AG20443 (cell line): ENCODE measurements at regions not wholly inside any gene's neighbourhood (a gene's known extent, or its start where the extent isn't known, plus 50 kb on each side); places are given as distances from the start of the nearest gene placed in this dataset.

Experiments
- DNase-seq: peaks from one replicate; pipeline ENCODE4 v3.0.0; 2012; ENCODE audit warnings: low spot score, mixed read lengths

DNA sequence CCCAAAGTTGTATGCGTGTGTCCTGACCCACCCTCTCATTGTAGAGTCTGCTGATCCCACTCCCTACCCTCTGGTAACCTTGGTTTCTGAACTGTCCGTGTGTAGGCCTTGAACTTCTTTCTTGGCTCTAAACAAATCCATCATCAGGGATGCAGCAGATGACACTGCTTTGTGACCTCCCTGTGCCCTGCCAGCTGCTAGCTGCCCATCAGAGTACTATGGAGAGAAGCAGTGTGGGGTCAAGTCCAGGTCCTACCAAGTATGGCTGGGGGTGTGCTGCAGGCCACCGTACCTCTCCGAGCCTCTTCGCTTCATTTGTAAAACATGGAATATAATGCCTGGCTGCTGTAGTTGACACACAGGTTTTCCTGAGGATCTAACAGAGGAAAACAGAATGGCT lies 183.5 kb upstream of the RBPJ start:
- no peak for DNase-seq

DNA sequence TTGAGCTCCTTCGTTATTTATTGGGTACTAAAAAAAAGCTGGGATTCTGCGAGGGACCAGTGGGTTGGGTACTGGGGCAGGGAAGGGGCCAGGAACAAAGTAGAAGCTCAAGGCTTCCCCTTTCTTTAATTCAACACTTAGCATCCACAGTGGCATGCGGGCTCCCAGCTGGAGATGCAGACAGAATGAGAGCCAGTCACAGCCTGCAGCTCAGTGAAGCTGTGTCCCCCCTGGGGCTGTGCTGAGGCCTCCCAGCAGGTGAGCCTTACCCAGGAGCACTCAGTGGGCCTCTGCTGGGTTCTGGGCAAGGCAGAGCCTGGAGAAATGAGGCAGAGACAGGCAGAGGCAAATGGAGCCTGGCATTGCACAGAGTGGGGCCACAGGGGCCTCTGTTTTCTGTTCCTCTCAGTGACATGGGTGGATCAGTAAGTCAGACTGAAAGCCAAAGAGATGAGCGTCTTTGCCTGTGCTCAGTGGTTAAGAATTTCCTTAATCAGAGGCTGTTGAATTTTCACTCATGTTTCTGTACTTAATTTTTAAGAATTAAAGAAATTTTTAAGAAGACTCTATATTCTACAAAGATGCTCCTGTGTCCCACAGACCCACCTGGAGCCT lies 181.4 kb upstream of the RBPJ start:
- no peak for DNase-seq

DNA sequence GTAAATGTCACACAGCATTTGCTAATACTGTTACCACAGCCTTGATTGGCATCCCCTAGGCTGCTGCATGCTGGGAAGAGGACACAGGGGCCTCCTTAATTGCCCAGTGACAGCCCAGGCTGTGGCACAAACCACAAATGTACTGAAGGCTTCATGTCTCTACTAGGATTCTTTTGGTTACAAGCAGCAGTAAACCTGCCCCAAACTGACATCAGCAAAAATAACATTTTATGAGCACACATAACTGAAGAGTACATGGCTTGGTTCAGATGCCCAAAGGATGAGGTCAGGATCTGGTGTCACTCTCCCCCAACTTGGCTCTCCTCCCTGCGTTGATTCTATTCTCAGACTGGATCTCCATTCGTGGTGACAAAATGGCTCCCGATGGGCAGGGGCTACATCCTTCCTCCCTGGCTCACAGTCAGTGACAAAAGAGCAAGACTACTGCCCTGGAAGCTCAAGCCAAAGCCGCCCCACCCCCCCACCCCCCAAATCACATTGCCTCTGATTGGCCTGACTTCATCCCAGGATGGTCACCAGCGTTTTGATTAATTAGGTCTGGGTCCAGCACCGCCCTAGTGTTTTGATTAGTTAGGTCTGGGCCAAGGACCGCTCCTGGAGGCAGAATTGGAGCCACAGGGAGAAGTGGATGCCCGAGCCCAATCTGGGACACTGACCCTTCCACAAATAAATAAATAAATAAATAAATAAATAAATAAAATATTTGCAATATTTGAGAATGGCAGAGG lies 180.5 kb upstream of the RBPJ start:
- peak; percentile 84 for DNase-seq

DNA sequence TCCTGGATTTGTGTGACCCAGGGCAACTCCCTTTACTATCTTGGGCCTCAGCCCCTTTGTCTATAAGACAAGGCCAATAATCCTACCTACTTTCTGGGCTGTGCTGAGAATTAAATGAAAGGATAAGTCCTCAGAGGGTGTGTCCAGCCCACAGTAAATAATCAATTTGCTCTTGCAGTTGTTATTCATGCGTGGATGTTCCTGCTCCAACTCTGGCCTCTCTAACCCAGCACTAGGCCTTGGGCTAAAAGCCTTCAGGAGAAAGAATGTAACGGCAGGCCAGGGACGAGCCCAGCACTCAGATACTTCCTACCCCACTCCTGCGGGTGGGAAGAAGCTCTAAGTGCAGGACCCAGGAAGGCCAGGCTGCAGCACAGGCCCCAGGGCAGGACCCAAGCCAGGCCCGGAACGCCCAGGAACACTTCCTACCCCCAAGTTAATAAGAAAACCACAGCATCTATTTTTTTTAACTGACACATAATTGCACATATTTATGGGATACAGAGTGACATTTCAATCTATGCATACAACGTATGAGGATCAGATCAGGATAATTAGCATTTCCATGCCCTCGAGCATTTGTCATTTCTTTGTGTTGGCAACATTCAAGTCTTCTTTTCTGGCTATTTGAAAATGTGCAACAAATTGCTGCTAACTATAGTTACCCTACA lies 179.6 kb upstream of the RBPJ start:
- DNase-seq = no peak

DNA sequence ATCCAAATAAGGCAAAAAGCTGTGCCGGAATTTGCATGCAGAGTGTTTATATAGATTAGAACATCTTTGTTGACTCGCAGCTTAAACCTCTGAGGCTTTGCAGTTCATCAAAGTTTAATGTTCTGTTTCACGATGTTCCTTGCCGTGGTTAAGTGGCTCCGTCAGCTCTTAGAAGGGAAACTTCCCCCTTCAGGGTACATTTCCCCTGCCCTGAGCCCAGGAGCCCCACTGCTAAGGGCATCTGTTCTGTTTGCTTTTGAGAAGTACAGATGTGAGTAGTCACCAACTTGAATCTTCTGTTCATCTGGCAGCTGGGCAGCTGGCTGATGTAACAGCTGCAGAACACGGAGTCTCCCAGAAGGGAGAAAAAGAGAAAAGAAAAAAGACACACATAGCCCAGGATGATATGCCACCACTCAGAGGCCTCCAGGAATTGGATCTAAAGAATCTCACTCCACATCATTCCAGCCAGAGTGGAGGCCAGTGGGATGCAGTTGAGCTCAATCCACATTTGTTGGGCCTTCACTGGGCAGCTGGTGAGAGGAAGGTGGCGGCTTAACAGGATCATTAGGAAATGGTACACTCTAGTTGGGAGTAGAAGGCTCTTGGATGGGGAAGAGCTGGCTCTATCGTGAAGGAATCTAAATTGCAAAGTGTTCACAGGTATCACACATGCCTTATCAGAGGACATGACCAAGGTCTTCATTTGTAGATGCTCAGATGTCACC lies 178.7 kb upstream of the RBPJ start:
- peak; percentile 61 for DNase-seq

DNA sequence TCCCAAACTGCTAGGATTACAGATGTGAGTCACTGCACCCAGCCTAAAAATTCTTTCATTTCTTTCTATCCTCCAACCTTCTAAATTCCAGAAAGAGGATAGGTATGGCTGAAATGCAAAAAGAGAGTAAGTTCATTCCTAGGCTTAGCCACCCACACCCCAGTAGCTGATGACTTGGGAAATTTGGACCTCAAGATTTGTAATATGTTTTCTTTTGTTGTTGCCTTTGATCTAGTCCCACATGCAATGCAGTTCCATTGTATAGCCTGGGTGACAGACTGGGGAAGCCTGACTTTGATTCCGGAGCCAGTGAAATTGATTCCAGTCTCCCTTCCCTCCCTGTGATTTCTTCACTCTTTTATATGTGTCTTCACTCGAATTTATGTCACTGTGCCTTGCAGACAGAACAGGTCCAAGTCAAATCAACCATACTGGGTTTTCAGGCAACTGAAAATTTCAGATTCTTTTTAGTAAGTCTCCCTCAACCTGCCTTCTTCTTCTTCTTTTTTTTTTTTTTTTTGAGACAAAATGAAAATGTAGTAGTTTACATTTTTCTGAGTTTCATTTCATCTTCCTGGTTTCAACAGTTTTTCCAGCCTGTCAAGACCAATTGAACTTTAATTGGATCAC lies 176.2 kb upstream of the RBPJ start:
- DNase-seq = peak; percentile 30

DNA sequence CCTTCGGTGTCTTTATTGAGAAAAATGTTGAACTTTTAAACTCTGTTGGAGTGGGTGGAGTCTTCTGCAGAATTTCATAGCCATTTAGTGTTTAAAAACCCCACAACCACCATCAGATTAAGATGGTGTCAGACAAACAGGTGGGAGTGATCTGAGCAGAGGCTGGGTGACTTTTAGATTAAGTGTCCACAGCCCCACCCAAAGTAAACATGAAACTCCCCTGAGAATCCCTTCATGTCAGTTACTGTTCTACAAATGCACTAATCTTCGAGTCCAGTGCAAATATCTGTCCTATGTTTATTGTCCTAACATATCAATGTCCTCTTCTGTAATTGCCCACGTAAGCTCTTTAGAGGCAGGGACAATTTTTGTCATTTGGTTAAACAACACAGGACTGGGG lies 175.6 kb upstream of the RBPJ start:
- no peak for DNase-seq

DNA sequence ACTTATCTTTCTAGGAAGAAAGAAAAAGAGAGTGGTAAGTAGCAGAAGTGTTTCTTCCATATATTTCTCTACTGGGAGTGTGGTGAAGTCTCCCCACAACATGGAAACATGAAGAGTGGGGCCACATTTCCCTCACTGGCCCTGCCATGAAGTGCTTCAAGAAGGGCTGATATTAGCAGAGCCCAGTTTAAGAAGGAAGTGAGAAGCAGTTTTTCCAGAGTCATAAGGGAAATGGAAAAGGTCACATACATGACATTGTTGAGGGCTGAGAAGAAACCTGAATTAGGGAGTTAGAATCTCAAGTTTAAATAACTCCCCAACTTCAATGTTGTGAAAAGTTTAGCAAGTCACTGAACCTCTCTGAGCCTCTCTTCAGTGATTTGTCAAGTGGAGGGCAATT lies 171.9 kb upstream of the RBPJ start:
- no peak for DNase-seq

DNA sequence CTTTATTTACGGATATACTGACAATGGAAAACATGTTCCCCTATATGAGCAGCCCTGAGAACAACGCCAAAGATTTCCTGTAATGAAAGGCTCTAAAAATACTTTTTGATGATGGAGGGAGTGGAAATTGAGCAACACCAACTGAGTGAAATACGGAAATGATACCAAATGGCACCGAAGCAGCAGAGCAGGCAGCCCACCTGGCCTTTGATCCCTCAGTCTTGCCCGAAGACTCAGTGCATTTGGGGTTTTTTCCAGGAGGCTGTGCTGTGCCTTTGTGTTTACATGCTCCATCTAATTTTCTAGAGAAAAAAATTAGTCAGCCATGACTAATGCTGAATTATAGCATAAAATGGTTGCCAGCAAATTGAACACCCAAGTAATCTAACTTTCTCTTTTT lies 169.9 kb upstream of the RBPJ start:
- DNase-seq = peak; percentile 35

DNA sequence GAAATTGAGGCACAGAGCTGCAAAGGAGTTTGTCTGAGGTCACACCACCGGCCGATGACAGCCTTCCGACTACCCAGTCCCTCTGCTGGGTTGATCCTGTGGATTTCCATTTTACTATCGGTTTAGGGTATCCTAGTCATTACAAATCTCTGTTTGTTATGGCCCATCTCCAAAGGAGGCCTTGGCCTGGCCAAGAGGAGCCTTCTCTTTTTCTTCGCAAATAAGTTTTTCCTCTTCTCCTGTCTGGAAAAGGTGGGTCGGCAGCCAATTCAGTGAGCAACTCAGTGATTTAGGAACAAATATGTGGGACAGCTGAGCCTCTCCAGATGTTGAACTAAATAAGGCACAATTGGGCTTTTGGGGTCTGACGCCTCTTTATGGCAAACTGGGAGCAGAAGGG lies 169.2 kb upstream of the RBPJ start:
- no peak for DNase-seq

DNA sequence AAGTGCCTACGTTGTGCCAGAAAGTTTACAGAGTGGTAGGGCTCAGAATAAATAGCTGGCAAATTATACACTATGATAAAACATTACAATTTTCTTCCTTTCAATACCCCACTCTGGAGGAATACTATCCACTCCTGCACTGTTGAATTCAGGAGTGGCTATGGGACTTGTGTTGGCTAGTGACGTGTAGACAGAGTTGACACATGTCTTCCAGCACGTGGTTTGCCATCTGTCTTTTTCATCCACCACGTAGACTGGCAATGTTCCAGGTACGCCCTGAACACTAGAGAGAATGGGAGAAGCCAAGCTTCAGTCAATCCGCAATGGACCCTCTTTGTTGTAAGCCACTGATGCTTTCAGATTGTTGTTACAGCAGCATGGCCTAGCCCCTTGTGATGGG lies 168.8 kb upstream of the RBPJ start:
- no peak for DNase-seq

DNA sequence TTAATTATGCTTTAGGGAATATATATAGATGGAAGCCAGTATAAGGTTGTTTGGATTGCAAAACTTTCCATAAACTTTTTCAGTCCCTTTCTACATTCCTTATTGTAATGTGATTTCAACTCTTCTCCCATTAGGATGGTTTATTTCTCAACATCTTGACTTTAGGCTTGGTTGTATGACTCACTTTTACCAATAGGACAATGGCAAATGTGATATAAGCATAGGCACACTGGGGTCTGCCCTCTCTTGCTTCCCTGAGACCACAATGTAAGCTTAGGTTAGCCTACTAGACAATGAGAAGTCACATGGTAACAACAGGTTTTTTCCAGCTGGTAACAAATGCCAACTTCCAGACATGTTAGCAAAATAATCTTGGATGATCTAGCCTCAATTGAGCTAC lies 163.3 kb upstream of the RBPJ start:
- no peak for DNase-seq

DNA sequence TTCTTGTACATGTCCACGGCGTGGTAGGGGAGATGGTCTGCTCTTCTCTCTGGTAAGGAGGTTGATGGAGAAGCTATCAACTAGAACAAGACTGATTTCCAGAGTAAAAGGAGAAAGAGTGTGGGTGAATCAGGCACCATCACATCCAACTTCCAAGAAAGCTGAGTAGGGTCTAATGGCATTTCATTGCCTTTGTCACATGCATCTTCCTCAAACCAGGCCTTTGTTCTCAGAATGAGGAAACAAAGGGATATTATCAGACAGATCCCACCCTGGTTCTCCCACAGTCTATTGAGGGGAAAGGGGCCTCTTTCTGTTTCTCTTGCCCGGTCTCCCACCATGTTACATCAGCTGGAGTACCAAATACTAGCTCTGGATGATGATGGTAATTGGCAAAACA lies 160.2 kb upstream of the RBPJ start:
- no peak for DNase-seq

DNA sequence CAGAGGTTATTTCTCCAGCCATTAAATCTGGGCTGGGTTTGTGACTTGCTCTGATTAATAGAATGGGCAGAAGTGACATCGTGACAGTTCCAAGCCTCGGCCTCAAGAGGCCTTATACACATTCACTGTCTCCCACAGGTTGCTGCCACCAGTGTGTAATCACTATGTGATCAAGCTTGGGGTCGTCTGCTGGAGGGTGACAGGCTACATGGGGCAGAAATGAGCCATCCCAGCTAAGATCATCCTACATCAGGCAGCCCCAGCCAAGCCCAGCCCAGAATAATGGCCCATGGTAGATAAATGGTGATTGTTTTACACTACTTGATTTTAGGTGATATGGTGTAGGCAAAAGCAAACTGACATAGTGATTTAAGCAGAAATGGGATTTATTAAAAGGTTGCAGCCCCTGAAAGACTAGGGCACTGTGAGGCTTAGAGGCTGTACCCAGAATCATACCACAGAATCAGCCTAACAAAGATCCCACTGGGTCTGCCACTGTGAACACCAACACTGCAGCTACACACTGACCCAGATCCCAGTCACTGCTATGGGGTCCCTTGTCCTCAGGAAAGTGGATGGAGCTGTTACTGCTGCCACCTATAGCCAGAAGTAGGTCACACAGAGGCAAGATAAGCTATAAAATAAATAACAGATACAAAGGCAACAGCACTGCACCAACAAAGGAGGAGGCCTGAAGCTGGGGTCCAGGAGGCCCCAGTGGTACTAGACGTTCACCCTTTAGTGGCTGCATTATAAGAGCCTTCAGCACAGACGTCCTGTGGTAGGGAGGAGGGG lies 159.6 kb upstream of the RBPJ start:
- no peak for DNase-seq

DNA sequence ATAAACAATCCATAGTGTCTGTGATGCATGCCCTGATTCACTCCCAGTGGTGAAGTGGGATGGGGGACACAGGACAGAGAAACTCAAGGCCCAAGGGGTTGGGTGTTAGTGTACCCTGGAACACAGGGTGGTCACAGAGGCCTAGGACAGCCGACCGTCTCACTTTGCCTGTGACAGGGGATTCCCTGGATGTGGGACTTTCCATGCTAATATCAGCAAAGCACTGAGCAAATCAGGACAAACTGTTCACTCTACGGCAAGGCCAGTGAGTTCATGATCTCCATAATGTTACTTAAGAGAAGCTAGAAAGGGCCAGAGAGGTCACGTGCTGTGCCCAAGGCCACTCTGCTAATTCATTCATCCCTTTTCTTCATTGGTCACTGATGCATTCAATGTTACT lies 158.7 kb upstream of the RBPJ start:
- DNase-seq = no peak

DNA sequence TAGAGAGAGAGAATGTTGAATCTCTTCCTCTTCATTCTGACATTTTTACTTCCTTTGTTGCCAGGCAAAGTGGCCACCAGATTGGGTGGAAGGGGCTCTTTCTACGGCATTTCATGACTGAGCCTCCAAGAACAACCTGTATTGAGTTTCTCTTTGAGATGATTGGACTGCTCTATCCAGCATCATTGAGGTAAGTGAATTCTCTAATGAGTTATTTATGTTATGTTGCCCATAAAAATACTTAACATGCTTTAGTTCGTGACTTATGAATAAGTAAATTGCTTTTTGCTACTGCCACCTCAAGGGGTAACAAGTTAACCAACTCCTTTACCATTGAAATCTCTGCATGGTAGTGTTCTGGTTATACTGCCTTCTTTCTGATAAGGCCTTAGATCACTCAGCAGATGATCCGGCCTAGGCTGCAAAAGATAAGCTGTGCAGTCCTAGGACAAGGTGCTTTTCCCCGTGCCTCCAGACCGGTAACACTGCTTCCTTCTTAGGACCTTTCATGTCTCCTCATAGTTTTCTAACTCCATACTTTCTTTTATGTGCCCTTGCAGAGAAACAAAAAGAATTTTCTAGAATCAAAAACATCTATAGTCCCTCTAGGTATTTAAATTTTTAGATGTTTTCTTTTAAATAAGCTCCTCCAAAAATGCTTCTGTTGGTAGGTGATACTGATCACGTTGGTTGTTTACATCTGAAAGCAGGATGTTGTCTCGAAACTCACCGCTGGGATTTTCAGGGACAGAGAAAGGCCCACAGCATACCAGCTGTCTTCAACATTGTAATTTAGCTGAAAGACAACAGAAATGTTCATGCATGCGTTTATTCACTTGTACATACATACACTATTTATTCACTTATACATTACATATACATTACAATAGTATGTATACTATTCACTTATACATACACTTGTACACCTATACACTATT lies 157.1 kb upstream of the RBPJ start:
- no peak for DNase-seq

DNA sequence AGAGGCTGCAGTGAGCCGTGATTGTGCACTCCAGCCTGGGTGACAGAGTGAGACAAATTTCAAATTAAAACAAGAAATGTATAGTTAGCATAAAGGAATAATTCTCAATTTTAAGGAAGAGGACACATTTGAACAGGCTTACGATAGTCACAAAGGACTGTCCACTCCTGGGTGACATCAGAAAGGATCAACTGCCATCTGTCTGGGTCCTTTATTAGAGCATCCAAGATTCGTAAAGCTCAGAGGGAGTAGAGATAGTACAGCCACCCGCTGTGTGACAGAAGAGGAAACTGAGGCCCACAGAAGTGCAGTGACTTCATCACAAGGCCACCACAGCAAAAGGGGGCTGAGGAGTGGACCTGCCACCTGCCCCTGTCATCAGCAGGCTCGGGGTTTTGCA lies 149.3 kb upstream of the RBPJ start:
- DNase-seq = no peak

DNA sequence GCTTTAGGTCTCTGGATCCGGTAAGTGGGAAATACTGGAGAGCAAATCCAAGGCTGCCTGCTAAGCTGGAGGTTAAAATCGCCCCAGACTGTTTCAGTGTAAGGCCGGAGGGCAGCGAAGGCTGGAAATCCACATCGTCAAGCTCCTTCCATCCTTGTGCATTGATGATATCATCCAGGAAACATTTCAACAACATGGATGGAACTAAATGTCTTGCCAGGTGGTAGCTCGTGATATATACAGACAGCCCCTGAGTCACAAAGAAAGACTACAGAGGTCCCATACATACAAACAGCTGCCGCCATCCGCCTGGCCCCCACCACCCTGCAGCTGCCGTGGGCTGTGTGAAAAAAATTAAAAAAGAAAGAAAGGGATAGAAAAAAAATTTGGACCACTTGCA lies 148.9 kb upstream of the RBPJ start:
- DNase-seq = no peak

DNA sequence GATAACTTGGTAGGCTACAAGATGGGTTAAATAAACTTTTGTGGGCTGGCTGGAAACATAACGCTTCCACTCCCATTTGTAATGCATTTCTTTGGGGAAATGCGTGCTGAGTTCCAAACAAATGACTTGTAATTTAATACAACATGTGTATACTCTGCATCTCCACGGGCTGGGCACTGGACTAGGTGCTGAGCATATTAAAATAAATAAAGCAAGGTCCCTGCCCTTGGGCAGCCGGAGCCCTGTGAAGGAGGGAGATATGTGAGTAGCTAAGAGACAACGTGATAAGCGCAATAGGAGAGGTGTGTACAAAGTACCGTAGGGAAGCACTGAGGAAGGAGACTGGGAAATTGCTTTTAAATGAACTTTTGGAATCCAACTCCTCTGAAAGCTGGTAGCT lies 147.2 kb upstream of the RBPJ start:
- no peak for DNase-seq

DNA sequence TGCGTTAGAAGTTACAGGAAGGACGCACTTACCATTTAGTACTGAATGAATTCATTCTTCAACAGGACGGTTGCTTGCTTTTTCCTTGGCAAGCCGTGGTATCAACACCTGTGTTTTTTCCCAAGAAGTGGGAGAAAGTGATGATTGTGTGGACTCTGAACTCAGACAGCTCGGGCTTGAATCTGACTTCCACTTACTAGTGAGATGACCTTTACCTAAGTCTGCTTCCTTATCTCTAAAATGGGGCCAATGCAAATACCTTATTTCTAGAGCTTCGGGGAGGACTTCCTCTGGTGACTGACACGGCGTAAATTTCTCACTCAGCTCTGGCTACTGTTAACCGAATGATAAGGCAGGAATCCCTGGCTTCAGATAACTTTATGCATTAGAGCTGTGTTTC lies 146.8 kb upstream of the RBPJ start:
- no peak for DNase-seq
